AML-193 (cell line): ENCODE measurements at regions not wholly inside any gene's neighbourhood (a gene's known extent, or its start where the extent isn't known, plus 50 kb on each side); places are given as distances from the start of the nearest gene placed in this dataset.
A peak's percentile ranks its signal among the peaks of the same experiment; 100 is the strongest.

Experiments
- DNase-seq, 2 experiments: peaks; one replicate each; lab custom pipeline; 2025; lab: John Stamatoyannopoulos, UW

DNA sequence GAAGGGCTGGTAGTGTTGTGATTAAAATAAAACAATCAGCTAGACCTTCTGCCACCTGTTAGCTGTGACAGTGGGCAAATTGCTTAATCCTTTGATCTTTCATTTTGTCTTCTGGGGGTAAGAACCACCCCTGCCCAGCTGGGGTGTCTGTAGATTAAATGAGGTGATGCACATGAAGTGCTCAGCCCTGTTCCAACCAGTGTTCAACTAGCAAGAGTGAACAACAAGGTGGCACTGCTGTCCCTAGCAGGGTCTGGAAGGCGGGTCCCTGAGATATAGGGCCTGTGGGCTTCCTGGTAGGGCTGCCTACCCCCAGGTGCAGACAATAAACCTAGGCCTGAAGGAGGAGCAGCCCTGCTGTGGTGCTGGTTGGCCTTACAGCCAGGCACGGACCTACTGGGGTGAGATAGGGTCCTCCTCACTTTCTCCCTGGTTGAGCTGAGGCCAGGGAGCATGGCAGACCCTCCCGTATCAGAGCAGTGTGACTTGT, 60.6 kb downstream of the ARL6IP4 start:
- no peak for DNase-seq

GRCh38 chr12:123040106-123040505, 59.6 kb downstream of the ARL6IP4 start:
- DNase-seq = peak in 1 of 2 experiments; percentile 5

GRCh38 chr12:123038966-123039365, 58.5 kb downstream of the ARL6IP4 start:
- no peak for DNase-seq

DNA sequence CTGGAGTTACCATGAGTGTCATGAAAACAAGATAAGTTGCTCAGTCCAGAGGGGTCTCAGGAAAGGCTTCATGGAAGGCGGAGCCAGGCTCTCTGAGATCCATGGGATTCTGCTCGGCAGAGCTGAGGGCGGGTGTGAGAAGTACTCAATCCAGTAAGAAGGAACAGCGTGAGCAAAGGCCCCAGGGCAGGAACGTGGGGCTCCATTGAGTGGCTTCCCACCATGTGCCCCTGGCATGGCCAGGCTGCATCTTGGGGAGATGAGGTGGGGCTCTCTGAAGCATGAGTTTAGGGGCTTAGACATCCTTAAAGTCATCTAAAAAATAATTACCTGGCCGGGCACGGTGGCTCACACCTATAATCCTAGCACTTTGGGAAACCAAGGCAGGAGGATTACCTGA, 58.0 kb downstream of the ARL6IP4 start:
- no peak for DNase-seq

GRCh38 chr12:123037791-123038190, 57.3 kb downstream of the ARL6IP4 start:
- no peak for DNase-seq

DNA sequence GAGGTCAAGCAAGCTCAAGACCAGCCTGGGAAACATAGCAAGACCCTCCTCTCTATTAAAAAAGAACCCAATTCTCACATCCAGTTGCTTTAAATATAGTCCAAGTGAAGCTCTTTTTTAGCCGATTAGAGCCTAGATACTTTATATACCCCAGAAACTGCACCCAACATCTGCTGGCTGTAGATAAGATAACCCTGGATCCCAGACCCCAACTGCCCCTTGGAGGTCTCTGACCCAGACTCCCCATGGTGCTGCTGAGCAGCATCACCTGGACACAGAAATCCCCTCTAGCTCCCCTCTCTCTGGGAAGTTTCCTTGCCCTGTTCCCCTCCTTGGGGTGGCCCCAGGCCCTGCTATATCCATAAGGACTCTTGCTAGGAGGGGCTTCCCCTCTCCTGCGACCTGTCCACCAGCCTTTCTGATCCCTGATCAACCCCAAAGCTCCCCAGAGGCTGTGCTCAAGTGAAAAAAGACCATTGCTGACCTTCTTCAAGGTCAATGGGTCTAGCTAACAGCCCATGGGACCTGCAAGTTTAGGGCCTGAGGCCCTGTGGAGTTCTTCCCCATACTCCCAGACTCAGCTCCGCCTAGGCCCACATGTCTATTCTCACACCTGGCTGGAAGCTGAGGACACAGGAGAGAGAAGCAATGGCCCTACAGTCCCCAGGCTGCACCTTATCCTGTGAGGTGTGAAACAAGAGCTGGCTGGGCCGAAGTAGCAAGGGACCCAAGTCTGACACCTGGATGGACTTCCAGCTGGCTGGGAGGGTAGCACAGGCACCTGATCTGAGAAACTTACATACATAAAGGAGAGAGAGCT, 56.2 kb downstream of the ARL6IP4 start:
- no peak for DNase-seq

DNA sequence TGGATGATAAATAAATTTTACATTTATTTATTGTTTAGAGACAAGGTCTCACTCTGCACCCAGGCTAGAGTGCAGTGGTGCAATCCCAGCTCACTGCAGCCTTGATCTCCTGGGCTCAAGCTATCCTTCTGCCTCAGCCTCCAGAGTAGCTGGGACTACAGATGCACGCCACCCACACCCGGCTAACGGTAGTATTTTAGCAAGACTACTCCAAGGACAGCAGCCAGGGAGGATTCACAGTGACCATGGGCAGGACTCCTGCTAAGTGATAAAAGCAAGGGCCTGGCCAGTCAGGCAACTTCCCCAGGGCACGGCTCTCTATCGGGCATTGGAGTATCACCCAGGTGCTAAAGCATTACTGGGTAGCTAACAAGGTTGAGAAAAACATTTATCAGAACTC, 55.4 kb downstream of the ARL6IP4 start:
- no peak for DNase-seq

DNA sequence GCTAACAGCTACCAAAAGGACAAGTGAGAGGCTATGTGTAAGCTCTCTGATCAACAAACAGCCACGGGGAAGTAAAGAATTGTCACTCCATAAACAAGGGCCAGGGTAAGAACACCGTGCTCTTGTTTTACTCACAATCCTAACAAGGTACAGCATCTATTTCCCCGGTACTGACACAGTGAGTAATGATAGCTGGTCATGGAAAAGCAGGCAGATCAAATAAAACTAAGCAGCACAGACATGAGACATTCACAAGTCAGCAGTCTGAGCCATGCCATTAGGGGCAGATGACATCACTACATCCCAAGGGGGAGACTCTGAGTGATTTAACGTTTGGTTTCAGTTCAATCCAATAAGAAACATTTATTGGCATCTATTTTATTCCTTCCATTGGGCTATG, 54.4 kb downstream of the ARL6IP4 start:
- DNase-seq = no peak

GRCh38 chr12:123034022-123034541, 53.6 kb downstream of the ARL6IP4 start:
- DNase-seq = no peak

GRCh38 chr12:123033392-123034021, 53.0 kb downstream of the ARL6IP4 start:
- DNase-seq = no peak

DNA sequence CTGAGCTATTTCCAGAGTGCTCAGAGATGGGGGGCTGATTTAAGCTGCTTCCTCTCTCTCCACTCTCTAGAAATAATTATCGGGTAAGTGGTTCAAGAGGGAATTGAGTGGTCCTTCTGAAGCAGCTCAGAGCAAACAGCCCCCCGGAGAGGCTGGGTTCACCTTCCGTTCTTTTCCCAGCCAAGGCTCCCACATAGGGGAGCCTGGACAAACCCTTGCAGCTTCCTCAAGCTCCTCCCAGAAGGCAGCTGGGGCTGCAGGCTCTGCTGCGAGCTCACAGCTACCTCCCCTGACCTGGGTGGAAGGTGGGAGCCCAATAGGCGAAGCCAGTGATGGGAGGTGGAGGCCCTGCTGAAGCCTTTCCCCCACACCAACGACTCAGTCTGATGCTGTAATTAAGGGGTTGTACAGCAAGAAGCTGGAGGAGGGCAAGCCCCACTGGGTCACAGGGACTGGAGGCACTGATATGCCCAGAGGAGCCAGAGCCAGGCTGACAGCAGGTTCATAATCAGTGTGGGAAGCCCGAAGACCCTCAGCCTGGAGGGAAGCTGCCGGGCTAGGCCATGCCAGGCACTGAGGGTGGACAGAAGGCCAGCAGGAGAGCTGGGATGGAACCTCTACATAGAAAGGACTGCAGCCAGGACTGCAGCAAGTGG, 52.4 kb downstream of the ARL6IP4 start:
- no peak for DNase-seq
